ENCODE measurements at regions not wholly inside any gene's neighbourhood (a gene's known extent, or its start where the extent isn't known, plus 50 kb on each side); places are given as distances from the start of the nearest gene placed in this dataset.

- Histone ChIP-seq H3K36me3 (no peaks in the 10 kb centered on the region), H3K27me3 (no peaks in the 10 kb centered on the region), H3K4me1 (no peaks in the 10 kb centered on the region), H3K9me3 (peaks cover 0 to 35% (median 0%) of the 10 kb centered on the region in 4 donors), H3K4me3 (no peak overlapping the region), H3K27ac (no peak overlapping the region)
- TF ChIP-seq EP300 (IDR thresholded peaks at IDR 0.05) (no peak), CTCF (IDR thresholded peaks at IDR 0.05) (no peak), POLR2A (IDR thresholded peaks at IDR 0.05) (no peak)
- no peak for DNase-seq (ENCODE audit: low spot score in 2 of 2)
- WGBS, 2 donors, result 61 to 62% methylated on average over 5 of the region's 5 CpGs
Observed at GRCh38 chr12:113659416-113659815, 187.7 kb upstream of the LHX5 start.

GRCh38 chr12:113659015-113659414, 187.3 kb upstream of the LHX5 start:
- DNase-seq (ENCODE audit: low spot score in 2 of 2), result no peak
- Histone ChIP-seq H3K4me1 (no peaks in the 10 kb centered on the region), H3K9me3 (peaks cover 0 to 36% (median 0%) of the 10 kb centered on the region in 4 donors), H3K4me3 (no peak overlapping the region), H3K36me3 (no peaks in the 10 kb centered on the region), H3K27ac (no peak overlapping the region), H3K27me3 (no peaks in the 10 kb centered on the region)
- 74 to 76% methylated on average over 6 of the region's 6 CpGs for WGBS, 2 donors
- TF ChIP-seq CTCF (IDR thresholded peaks at IDR 0.05) (no peak), EP300 (IDR thresholded peaks at IDR 0.05) (no peak), POLR2A (IDR thresholded peaks at IDR 0.05) (no peak)

- Histone ChIP-seq H3K4me1 (no peaks in the 10 kb centered on the region), H3K4me3 (no peak overlapping the region), H3K36me3 (no peaks in the 10 kb centered on the region), H3K9me3 (peaks cover 0 to 45% (median 0%) of the 10 kb centered on the region in 4 donors), H3K27me3 (no peaks in the 10 kb centered on the region), H3K27ac (no peak overlapping the region)
- no peak for TF ChIP-seq POLR2A (IDR thresholded peaks at IDR 0.05)
- WGBS, 2 donors, result 19 to 20% methylated on average over 1 of the region's 1 CpG
- no peak for DNase-seq (ENCODE audit: low spot score in 2 of 2)
Observed at GRCh38 chr12:113658006-113658655, 186.5 kb upstream of the LHX5 start.

GRCh38 chr12:113655919-113656318, 184.2 kb upstream of the LHX5 start:
- TF ChIP-seq POLR2A (IDR thresholded peaks at IDR 0.05) (no peak), EP300 (IDR thresholded peaks at IDR 0.05) (no peak), CTCF (IDR thresholded peaks at IDR 0.05) (no peak)
- H3K27me3 ChIP-seq, result no peaks in the 10 kb centered on the region
- no peak overlapping the region for H3K27ac ChIP-seq
- H3K36me3 ChIP-seq, result no peaks in the 10 kb centered on the region
- peaks cover 0 to 45% (median 0%) of the 10 kb centered on the region in 4 donors for H3K9me3 ChIP-seq
- DNase-seq (ENCODE audit: low spot score in 2 of 2), result no peak
- H3K4me1 ChIP-seq, result no peaks in the 10 kb centered on the region
- WGBS, 2 donors, result 69 to 73% methylated on average over 4 of the region's 4 CpGs
- H3K4me3 ChIP-seq, result no peak overlapping the region

GRCh38 chr12:113655479-113655878, 183.8 kb upstream of the LHX5 start:
- no peaks in the 10 kb centered on the region for H3K4me1 ChIP-seq
- WGBS, 2 donors, result 84% methylated on average over 3 of the region's 3 CpGs
- H3K27ac ChIP-seq, result no peak overlapping the region
- TF ChIP-seq POLR2A (IDR thresholded peaks at IDR 0.05), result no peak
- TF ChIP-seq CTCF (IDR thresholded peaks at IDR 0.05), result no peak
- no peak for TF ChIP-seq EP300 (IDR thresholded peaks at IDR 0.05)
- no peak overlapping the region for H3K4me3 ChIP-seq
- peaks cover 0 to 45% (median 0%) of the 10 kb centered on the region in 4 donors for H3K9me3 ChIP-seq
- no peak for DNase-seq (ENCODE audit: low spot score in 2 of 2)
- no peaks in the 10 kb centered on the region for H3K27me3 ChIP-seq
- no peaks in the 10 kb centered on the region for H3K36me3 ChIP-seq
